COLO668 (cell line): ENCODE measurements at regions not wholly inside any gene's neighbourhood (a gene's known extent, or its start where the extent isn't known, plus 50 kb on each side); places are given as distances from the start of the nearest gene placed in this dataset.
"Not testable (repeated sequence)": the region's sequence is repeated elsewhere in the genome, so short reads cannot be mapped to it uniquely, and the experiment has no call there.

ENCODE experiments used
- DNase-seq: peaks from one replicate; lab custom pipeline; 2025; ENCODE audit not compliant: unreplicated experiment; lab: John Stamatoyannopoulos, UW

DNA sequence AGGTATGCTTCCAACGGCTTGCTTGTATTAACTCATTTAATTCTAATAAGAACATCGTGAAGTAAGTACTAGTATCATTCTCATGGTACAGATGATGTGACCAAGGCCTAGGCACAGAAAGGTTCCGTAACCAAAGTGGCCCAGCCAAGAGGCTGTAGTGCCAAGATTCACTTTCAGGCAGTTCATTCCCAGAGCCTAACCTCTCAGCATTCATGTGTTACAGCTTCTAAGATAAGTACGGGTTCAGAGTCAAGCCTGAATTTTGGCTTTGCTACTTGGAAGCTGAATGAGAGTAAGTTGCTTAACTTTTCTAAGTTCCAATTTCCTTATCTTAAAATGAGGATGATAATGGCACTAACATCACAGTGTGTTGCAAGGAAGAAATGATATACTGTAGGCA is 379.9 kb downstream of the AEBP2 start:
- no peak for DNase-seq

DNA sequence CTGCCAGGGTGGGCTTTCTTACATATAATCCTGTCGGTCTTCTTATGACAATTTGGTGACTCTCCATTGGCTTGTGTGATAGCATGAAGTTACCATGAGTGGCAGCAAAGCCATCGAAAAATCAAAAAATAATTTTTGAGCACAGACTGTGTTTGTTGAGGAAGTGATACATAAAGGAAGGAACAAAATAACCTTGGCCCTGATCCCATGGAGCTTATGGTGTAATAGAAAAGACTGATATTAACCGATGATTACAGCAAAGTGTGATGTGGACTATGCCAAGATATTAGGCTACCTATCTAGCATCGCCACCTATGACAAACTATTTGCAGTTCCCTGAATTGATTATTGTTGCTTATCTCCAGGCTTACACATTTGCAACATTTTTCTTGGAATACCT is 383.2 kb downstream of the AEBP2 start:
- DNase-seq: no peak

DNA sequence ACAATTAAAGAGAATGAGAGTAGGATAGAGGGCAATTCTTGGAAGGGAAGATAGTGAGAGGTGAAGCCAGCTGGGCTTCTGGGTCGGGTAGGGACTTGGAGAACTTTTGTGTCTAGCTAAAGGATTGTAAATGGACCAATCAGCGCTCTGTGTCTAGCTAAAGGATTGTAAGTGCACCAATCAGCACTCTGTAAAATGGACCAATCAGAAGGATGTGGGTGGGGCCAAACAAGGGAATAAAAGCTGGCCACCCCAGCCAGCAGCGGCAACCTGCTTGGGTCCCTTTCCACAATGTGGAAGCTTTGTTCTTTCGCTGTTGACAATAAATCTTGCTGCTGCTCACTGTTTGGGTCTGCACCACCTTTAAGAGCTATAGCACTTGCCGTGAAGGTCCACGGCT is 384.0 kb downstream of the AEBP2 start:
- not testable (repeated sequence) for DNase-seq

DNA sequence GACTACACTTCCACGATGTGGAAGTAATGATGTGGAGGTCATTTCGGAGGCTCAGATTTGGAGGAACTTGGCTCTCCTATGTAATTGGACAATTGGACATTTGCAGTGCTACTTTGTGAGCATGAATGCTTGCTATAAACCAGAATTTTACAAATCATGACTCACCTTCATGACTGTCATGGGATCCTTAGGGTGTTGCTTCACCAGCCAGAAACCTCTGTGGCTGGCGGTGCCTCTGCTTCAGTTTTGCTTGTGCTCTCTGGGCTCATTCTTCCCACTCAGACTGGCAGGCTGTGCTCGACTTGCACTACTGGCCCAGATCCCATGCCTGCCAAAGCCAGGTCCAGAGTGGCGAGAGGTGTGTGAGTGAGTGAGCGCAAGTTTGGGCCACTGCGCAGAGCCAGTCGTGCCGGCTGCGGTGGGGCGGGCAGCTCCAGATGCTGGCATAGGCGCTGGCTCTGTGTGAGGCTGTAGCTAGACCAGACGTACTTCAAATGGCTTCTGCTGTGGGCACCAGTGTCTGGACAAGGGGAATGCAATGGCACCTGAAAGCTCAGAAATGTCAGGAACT is 387.8 kb downstream of the AEBP2 start:
- no peak for DNase-seq

DNA sequence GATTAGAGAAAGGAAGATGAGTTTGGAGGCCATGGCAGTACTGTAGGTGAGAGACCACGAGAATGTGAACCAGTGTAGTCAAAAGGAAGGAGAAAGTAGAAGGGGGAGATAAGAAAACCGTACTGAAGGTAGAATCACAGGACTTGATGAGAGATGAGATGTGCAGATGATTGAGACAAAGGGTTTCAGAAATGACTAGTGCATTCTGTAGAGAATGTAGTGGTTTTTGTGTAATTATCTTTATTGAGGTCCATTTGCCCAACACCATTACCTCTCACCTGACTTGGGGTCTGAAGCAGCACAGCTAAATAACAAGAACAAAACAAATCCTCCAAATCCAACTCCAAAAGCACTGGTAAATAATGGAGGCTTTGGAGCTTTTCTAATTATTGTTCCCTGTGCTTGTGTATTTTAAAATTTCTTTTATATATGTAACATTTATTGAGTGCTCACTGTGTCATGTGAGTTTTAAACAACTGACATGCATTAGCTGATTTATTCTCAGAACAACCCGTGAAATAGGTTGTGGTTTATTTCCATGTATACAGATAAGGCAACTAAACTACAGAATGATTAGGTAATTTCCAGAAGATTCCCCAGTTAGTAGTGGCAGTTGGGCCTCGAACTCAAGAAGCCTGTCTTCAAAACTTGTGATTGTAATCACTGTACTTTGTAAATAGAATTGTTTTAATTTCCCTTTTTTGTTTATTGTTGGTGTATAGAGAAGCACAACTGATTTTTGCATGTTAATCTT is 390.0 kb downstream of the AEBP2 start:
- no peak for DNase-seq

DNA sequence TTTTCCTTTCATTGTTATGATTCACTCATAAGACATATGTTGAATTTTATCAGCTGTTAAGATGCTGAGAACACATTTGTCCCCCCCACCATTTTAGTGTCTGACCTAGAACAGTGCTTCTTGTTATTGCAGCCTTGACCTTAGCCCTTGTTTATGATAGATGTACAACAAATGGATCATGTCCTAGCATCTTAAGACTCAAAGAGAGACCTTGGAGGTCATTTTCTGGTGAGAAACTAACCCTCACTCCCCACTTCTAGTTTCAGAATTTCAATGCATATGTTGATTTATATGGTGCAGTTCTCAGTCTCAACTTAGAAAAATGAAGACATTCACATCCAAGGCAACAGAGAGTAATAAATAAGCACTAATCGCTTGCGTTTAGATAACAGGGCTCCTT is 391.2 kb downstream of the AEBP2 start:
- DNase-seq: no peak

DNA sequence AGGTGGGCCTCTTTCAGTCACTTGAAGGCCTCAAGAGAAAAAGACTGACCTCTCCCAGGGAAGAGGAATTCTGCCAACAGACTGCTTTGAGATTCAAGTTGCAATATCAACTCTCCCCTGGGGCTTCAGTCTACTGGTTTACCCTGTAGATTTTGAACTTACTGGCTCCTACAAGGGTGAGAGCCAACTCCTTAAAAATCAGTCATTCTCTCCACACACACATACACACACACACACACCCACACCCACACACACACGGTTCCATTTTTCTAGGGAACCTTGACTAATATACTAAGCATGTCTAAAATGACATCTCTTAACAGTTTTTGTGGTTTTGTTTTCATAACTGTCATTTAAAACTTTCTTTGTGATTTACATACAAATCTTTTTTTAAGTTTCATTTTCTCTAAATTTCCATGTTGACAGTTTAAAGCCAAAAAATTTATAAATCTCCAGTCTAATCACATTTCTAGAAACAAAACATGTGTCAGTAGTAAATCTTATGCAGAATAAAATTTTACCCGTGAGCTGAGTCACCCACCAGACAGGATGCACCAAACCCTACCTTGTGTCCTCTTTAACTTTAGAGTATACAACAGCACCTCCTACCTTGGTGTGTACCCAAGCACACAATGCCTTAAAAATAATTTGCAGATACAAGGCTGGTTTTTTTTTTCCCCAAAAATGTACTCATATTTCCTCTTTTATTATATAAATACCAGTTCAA is 394.6 kb downstream of the AEBP2 start:
- no peak for DNase-seq

DNA sequence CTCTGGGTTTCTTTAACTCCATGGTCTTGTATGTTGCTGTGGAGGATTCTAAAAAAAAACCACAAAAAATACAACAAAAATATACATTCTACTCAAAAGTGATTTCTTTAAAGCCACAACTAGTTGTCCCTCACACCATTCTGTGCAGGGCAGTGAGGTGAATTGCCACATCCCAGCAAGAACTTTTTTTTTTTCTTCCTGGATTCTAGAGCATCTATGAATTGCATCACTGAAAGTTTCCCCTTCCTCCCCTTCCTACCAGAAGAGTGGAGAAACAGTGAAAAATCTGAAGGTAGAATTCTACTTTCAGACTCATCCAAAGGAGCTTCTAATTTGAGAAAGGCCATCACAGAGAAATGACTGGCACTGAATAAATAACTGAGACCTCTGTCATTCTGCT is 395.3 kb downstream of the AEBP2 start:
- no peak for DNase-seq

DNA sequence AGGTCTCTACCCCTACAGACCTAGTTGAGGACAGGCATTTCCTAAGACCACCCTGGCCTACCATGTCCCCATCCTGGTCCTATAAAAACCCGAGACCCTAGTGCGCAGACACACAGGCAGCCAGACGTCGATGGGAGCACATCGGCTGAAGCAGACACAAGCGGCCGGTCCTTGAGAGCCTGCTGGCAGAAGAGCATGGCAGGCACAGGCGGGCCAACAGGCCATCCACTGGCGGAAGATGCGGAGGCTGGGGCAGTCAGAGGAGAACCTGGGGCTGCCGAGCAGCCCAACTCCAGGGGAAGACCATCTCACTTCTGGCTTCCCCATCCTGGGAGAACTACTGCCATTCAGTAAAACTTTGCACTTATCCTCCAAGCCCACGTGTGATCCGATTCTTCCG is 396.8 kb downstream of the AEBP2 start:
- DNase-seq: no peak

DNA sequence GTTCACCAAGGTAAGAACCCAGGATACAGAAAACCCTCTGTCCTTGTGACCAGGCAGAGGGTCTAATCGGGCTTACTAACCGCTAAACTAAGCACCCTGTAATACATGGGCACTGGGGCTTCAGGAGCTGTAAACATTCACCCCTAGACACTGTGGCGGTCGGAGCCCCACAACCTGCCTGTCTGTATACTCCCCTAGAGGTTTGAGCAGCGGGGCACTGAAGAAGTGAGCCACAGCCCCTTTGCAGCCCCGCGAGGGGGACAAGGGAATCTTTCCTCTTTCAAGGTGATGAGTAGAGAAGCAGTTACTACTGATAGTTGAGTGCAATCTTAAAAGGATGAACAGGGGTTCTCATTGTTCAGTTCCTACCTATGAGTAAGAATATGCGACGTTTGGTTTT is 397.2 kb downstream of the AEBP2 start:
- DNase-seq: no peak

DNA sequence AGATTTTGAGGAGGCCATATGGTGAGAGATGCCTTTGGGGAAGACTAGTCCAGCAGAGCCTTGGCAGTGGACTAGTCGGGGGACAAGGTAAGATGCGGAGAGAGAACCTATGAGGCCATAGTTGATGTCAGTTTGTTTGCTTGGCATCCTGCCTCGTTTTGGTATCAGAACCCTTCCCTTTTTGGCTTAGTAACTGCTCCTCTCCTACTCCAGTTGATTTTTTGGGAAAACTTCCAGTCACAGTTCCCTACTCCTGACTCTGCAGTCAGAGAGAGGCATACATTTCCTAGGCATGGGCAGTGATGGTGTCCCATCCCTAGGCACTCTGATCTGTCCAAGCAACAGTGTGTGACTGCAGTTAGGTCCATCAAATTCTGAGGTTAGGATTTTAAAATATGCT is 398.3 kb downstream of the AEBP2 start:
- DNase-seq: no peak

DNA sequence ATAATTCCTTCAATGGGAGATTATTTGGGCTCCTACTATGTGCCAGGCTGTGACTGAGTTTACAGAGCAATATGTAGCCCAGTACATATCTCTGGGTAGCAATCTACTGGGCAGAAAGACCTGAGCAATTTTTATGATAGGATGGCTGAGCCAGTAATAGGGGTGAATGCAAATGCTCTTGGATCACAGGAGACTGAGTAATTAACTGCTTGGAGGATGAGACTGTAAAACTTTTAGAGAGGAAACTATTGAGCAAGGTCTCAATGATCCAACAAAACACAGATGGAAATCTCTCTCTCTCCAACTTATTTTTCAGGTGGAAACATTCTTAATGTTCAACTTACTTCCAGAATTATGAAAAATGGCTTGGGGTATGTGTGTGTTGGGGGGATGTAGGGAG is 402.2 kb downstream of the AEBP2 start:
- DNase-seq: no peak

DNA sequence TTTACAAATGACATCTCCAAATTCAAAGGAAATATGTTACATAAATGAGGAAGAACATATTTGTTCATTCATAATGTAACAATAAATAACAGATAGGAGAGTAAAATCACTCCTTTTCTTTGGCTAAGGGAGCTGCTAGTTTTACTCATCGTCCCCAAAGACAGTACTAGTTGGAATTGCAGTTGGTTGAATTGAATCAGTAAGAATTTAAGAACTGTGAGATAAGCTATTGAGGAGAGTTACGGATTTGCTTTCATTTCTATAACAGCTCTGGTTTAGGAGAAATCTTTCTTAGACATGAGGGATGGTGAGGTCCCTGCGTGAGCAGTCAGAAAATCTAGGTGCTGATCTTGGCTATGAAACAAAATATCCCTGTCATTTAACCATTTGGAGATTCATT is 402.8 kb downstream of the AEBP2 start:
- DNase-seq: no peak

DNA sequence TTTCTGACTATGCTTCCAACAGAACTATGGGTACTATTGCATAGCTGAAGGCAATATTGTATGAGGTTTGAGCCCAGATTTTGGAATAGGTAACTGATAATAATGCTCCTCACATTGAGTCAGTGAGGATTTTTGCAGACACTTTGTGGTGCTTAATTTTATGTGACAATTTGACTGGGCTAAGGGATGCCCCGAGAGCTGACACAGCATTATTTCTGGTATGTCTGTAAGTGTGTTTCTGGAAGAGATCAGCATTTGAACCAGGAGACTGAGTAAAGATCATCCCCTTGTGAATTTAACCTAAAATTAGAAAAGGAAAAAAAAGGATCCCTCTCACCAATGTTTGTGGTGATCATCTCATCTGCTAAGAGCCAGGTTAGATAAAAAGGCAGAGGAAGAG is 404.9 kb downstream of the AEBP2 start:
- DNase-seq: no peak

DNA sequence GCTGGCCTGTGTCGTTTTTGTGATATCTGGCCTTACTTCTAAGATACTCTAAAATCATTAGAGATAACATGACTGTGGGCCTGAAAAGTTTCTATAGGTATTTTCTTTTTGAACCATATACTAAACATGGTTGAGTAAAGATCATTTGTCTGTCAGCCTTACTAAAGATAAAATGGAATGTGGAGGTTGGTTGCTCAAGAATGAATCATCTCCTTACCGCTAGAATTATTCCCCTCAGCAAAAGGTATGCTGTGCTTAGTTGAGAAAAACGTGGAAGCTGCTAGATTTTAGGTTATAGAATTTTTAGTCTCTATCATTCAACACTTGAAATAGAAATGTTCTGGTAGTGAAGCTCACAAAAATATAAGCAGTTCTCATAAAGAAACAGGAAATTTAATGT is 407.3 kb downstream of the AEBP2 start:
- DNase-seq: no peak

DNA sequence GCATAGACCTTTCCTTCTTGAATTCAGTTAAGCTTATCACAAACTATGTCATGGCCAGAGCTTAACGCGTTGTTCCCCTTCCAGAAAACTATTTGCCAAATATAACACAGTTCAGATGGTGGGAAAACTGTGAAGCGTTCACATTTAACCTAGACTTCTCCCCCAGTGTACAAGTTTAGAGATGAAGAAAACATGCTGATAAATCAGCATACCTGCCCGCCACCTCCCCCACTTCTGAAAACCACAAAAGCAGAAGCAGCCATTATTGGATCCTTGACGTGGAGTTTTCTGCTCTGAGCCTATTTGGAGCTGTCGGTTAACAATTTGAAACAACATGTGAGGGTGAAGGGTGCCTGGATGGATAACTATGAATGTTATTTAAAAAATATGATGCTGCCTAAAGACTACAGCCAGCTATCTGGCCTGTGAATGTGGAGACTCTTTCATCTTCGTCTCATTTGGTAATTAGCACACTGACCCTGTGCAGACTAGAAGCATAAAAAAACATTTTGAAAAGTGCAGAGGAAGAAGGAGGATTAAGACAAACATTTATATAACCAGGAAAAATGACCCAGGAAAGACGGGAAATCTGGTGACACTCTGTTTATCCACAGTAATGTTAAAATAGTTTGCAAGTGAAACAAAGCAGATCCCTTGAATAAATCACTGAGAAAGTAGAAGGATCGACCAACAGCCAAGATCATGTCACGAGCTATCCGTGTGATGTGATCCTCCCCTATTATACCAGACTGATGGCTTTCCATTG is 408.2 kb downstream of the AEBP2 start:
- DNase-seq: no peak

DNA sequence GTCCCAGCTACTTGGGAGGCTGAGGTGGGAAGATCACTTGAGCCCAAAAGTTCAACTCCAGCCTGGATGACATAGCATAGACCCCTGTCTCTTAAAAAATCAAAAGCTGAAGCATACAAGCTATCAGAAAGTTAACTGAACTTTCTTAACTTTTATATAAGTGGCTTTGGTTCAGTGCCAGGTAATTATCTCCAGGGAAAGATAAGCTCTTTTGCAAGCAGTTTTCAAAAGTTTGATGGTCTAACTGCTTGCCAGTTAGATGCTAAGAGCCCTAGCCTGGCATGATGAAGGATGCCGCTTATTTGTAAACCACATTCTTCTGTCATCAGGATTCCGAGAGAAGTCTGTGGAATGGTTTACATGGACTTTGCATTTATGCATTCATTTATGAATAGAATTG is 409.1 kb downstream of the AEBP2 start:
- no peak for DNase-seq

DNA sequence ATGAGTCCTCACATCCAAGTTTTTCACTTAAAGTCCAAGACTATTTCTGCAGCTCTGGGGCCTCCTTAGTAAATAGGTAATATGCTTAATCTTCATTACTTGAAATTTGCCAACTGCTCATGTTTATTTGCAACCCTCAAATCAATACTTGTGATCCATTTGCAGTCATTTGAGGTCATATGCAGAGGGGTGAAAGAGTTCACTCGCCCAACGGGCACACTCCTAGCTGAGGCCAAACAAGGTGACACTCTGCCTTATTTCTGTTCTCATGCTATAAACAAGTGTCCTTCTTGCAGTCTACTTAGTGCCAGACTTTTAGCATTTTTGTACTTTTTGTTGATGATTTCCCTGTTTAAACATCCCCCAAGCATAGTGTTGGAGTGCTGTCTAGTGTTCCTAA is 409.9 kb downstream of the AEBP2 start:
- DNase-seq: no peak

DNA sequence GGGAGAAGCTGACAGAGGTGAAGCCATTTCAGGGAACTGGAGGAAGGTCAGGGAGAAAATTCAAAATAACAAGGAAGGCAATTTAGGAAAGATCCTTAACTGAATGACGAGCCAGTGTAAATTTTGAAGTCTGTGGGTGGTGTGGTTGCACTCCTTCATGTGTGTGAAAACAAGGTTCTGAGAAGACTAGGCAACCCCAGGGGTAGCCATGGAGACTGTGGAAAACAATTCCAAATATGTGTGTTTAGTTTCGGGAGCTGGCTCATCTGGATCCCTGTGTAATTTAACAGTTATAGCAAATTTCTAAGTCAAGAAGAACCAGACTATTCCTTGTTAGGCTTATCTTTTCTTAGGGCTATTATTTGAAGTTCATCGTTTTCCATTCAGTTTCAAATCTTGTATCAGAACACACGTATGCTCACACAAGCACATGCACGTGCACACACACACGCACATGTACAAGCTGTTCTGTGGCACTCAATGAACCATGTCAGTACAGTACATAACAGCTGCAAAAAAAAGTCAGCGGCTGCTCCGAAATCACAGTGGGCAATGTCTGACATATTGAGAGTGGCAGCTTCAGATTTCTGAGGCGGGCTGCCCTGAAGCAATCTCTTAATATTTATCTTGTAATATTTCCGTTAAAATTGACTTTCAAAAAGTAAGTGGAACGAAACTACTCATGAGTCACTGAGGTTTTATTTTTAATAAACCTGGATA is 411.2 kb downstream of the AEBP2 start:
- DNase-seq: no peak

DNA sequence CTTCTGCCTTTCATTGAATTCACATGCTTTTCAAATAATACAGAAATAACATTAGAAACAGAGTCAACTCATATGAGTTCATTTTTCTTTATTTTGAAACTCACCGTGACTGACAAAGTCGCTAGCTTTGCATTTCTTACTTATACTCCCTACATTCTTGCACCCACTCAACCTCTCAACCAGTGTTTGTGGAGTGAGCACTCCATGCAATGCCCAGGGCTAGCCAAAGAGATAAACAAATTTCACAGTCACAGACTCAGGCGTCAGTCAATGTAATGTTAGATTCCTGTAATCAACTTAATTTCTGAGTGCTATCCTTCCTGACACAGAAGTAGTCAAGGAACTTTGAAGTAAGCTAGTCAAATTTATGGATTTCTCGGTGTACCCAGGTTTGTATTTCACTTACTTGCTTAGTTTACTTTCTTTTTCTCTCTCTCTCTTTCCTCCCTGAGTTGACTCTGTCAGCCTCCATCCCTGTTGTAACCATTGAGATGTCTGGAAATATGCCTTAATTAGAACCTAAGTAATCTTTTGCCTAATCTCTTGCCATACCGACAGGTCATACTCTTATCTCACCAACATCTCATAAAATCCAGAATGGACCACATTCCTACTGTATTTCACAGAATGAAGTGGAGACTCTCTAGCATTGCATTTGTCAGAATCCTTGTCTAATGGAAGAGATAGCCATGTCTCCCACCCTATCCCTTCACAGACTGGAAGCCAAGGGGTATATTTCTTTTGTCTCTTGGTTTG is 413.0 kb downstream of the AEBP2 start:
- no peak for DNase-seq
